ENCODE measurements at regions not wholly inside any gene's neighbourhood (a gene's known extent, or its start where the extent isn't known, plus 50 kb on each side); places are given as distances from the start of the nearest gene placed in this dataset.

- TF ChIP-seq CTCF (IDR thresholded peaks at IDR 0.05): no peak
- TF ChIP-seq POLR2A (IDR thresholded peaks at IDR 0.05): no peak
Measured at GRCh38 chr2:95738301-95738700, 146.5 kb downstream of the TRIM43 start.
